ENCODE measurements at regions not wholly inside any gene's neighbourhood (a gene's known extent, or its start where the extent isn't known, plus 50 kb on each side); places are given as distances from the start of the nearest gene placed in this dataset.

GRCh38 chr1:56188221-56188620 lies 391.1 kb downstream of the PLPP3 start:
- in situ Hi-C loops (cut with HindIII; ENCODE audit: low sequenced_read_pairs), result no loop called here
- DNase-seq (ENCODE audit: low spot score), result no peak

- no peak for DNase-seq (ENCODE audit: low spot score)
- in situ Hi-C loops (cut with HindIII; ENCODE audit: low sequenced_read_pairs), result no loop called here
These were observed 392.0 kb downstream of the PLPP3 start for GRCh38 chr1:56187405-56187804.

DNA sequence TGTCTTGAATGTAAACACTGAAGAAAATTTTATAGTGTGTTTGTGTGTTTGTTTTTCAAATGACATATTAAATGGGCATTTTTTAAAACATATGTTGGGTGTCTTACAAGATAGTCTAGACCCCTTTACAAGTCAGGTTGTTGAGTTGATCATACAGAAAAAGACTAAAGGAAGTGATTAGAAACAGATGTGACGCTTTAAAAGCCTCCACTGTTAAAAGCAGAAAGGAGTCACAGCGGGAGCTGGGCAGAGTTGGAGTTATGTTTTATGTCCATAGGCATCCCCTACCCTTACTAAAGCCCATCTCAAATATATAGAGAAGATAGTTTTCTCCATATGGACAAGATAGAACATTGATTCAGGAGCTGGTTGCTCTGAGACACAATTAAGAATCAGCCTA lies 393.9 kb downstream of the PLPP3 start:
- no peak for DNase-seq (ENCODE audit: low spot score)
- in situ Hi-C loops (cut with HindIII; ENCODE audit: low sequenced_read_pairs), result no loop called here

GRCh38 chr1:56183151-56183550 lies 396.2 kb downstream of the PLPP3 start:
- DNase-seq (ENCODE audit: low spot score), result no peak
- in situ Hi-C loops (cut with HindIII; ENCODE audit: low sequenced_read_pairs), result no loop called here

GRCh38 chr1:56180520-56181190 lies 398.7 kb downstream of the PLPP3 start:
- DNase-seq (ENCODE audit: low spot score), result no peak
- in situ Hi-C loops (cut with HindIII; ENCODE audit: low sequenced_read_pairs), result no loop called here

DNA sequence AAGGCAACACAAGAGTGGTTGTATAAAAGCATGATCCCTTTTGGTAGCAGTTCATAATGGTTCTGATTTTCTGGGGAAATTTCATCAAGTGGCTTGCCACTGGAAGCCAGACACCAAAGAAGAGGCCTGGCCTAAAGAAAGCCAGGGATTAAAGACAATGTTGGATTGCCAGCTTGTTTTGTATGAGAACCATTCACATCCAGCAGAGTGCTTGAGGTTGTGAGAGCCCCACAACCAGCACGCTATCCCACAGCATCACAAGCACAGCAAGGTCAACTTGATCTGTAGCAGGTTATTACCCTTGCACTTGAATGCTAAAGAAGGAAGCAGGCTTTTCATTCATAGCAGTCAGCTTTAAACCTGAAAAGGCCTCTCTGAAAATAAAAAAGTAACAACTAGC lies 399.8 kb downstream of the PLPP3 start:
- DNase-seq (ENCODE audit: low spot score), result no peak
- in situ Hi-C loops (cut with HindIII; ENCODE audit: low sequenced_read_pairs), result no loop called here

DNA sequence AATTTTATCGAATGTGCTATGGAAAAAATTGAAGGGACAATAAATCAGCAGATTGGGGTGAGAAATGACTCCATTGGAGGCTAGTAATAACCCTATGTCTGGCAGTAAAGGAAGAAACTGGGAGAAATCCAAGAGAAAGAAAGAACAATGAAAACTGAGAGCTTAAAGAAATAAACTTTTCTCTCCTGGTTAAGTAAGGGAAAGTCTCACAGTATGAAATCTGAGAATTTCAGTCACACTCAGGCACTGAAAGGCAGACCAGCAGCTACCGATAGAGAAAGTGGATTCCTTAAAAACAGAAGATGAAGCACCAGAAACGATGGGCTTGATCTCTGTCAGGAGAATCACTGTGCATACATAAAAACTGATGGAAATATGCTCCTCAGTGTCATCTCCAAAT lies 404.2 kb downstream of the PLPP3 start:
- in situ Hi-C loops (cut with HindIII; ENCODE audit: low sequenced_read_pairs), result no loop called here
- no peak for DNase-seq (ENCODE audit: low spot score)

GRCh38 chr1:56174176-56174885 lies 405.0 kb downstream of the PLPP3 start:
- in situ Hi-C loops (cut with HindIII; ENCODE audit: low sequenced_read_pairs), result no loop called here

GRCh38 chr1:56173736-56174135 lies 405.6 kb downstream of the PLPP3 start:
- in situ Hi-C loops (cut with HindIII; ENCODE audit: low sequenced_read_pairs), result no loop called here

More at GRCh38 chr1:56174176-56174885, 405.0 kb downstream of the PLPP3 start:
- DNase-seq (ENCODE audit: low spot score), result no peak

GRCh38 chr1:56171670-56172069 lies 407.7 kb downstream of the PLPP3 start:
- no peak for DNase-seq (ENCODE audit: low spot score)
- in situ Hi-C loops (cut with HindIII; ENCODE audit: low sequenced_read_pairs), result no loop called here

More at GRCh38 chr1:56173736-56174135, 405.6 kb downstream of the PLPP3 start:
- DNase-seq (ENCODE audit: low spot score), result no peak

DNA sequence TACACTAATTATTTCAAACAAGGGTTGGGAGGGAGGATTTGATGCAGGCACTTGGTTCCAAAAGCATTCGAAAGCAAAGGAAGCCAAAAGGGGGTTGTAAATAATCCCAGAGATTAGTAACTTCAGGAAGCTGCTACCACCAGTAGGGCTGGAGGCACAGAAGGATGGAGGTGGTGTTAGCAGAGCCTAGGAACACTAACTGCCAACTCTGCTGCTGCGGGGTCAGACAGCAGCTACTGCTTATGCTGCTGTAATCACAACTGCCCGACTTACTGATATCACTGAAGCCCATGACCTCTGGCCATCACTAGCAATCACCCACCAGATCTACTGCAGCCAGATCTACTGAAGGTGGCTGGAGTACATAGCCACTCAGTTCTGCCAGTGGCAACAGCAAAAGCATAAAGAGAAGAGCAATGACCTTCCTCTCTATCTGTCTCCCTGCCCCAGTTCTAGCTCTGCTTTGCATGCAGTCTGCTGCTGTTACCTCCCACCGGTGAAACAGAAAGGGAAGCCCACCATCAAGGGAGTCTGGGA lies 408.5 kb downstream of the PLPP3 start:
- no peak for DNase-seq (ENCODE audit: low spot score)
- in situ Hi-C loops (cut with HindIII; ENCODE audit: low sequenced_read_pairs), result no loop called here

GRCh38 chr1:56169856-56170255 lies 409.5 kb downstream of the PLPP3 start:
- no peak for DNase-seq (ENCODE audit: low spot score)
- in situ Hi-C loops (cut with HindIII; ENCODE audit: low sequenced_read_pairs), result no loop called here

- DNase-seq (ENCODE audit: low spot score), result no peak
- in situ Hi-C loops (cut with HindIII; ENCODE audit: low sequenced_read_pairs), result no loop called here
These were observed 411.2 kb downstream of the PLPP3 start for GRCh38 chr1:56168176-56168575.

DNA sequence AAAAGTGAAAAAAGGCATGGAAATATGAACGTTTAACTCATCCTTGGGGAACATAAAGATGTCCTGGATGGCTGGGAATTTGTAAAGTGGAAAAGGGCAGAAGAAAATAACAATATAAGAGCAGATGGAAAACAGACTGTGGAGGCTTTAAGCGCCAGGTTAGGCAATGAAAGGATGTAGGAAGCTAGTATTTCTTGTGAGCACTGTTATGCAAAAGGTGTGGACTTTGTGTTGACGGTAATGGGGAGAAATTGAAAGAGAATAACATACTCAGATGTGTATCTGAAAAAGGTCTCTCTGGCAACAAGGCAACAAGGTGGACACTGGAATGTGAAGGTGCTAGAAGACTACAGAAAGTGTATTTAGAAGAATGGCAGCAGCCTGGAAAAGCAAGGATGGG lies 411.8 kb downstream of the PLPP3 start:
- in situ Hi-C loops (cut with HindIII; ENCODE audit: low sequenced_read_pairs), result no loop called here
- no peak for DNase-seq (ENCODE audit: low spot score)

- in situ Hi-C loops (cut with HindIII; ENCODE audit: low sequenced_read_pairs), result no loop called here
- no peak for DNase-seq (ENCODE audit: low spot score)
These were observed 418.5 kb downstream of the PLPP3 start for GRCh38 chr1:56160773-56161315.

DNA sequence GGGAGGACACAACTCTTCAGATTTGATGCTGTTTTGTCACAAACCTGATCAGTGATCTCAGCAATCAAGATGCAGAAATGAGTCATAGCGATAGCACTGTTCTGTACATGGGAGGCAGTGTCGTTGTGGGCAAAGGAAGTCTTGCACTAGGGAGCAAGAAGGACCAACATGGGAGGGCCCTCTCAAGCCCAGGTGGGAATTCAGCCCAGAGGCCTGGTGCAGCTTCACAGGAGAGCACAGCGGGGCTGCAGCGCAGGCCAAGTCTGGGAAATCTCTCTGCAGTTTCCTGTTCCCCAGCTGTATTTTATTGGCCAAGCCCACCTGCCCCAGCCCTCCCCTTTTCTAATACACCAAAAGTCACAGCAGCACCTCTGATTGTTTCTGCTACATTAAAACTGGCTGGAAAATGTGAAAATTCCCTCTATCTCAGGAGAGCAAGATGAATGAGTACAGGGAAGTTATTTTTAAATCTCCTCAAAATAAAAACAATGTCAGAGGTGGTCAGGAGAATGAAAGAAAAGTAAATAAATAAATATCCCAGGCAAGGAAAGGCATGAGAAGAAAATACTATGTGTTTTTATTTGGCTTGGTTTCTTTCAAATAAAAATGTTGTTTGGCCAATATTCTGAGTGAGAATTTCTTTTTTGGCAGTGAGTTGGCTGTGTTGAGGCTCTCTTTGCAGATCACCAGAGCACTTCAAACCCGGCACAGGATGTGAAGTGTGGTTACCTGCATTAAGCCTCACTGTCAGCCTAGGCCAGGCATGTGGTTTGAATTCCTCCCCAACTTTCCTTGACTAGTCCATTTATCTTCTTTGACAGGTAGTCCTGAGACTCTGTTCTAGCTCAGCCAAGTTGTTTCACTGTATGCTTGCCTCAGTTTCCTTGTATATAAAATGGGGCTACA lies 422.1 kb downstream of the PLPP3 start:
- DNase-seq (ENCODE audit: low spot score), result no peak
- in situ Hi-C loops (cut with HindIII; ENCODE audit: low sequenced_read_pairs), result no loop called here

- in situ Hi-C loops (cut with HindIII; ENCODE audit: low sequenced_read_pairs), result no loop called here
- DNase-seq (ENCODE audit: low spot score), result no peak
These were observed 426.1 kb downstream of the PLPP3 start for GRCh38 chr1:56153276-56153675.

GRCh38 chr1:56152635-56153034 lies 426.7 kb downstream of the PLPP3 start:
- in situ Hi-C loops (cut with HindIII; ENCODE audit: low sequenced_read_pairs), result no loop called here
- no peak for DNase-seq (ENCODE audit: low spot score)

- in situ Hi-C loops (cut with HindIII; ENCODE audit: low sequenced_read_pairs), result no loop called here
These were observed 428.0 kb downstream of the PLPP3 start for GRCh38 chr1:56151402-56151801.

More at GRCh38 chr1:56151402-56151801, 428.0 kb downstream of the PLPP3 start:
- DNase-seq (ENCODE audit: low spot score), result no peak

Measured in G401 (cell line).